ENCODE measurements at regions not wholly inside any gene's neighbourhood (a gene's known extent, or its start where the extent isn't known, plus 50 kb on each side); places are given as distances from the start of the nearest gene placed in this dataset.

GRCh38 chr20:61041481-61041880 is 210.6 kb upstream of the CDH4 start:
- H3K4me1 ChIP-seq (ENCODE audit: control insufficient read depth, insufficient read depth, low read length) = peaks cover 3% of the 10 kb centered on the region
- H3K27me3 ChIP-seq (ENCODE audit: control insufficient read depth, insufficient read depth, low read length) = peaks cover 39% of the 10 kb centered on the region
- H3K9me3 ChIP-seq (replicated peaks; ENCODE audit: low read length) = no peaks in the 10 kb centered on the region
- no peak overlapping the region for H3K9ac ChIP-seq (ENCODE audit: low read depth, low read length)
- no peak overlapping the region for H3K4me2 ChIP-seq (ENCODE audit: low read length)
- no peaks in the 10 kb centered on the region for H3K36me3 ChIP-seq (ENCODE audit: insufficient read depth, low read length)
- no peak overlapping the region for H3K4me3 ChIP-seq (ENCODE audit: low read length)

- H3K4me2 ChIP-seq (ENCODE audit: low read length) = no peak overlapping the region
- H3K4me3 ChIP-seq (ENCODE audit: low read length) = no peak overlapping the region
- no peak overlapping the region for H3K9ac ChIP-seq (ENCODE audit: low read depth, low read length)
- no peaks in the 10 kb centered on the region for H3K9me3 ChIP-seq (replicated peaks; ENCODE audit: low read length)
- H3K27me3 ChIP-seq (ENCODE audit: control insufficient read depth, insufficient read depth, low read length) = peaks cover 36% of the 10 kb centered on the region
- H3K4me1 ChIP-seq (ENCODE audit: control insufficient read depth, insufficient read depth, low read length) = peaks cover 3% of the 10 kb centered on the region
- H3K36me3 ChIP-seq (ENCODE audit: insufficient read depth, low read length) = no peaks in the 10 kb centered on the region
These were observed 209.3 kb upstream of the CDH4 start for GRCh38 chr20:61042506-61043385.

- no peak overlapping the region for H3K4me3 ChIP-seq (ENCODE audit: low read length)
- H3K27me3 ChIP-seq (ENCODE audit: control insufficient read depth, insufficient read depth, low read length) = peaks cover 31% of the 10 kb centered on the region
- H3K4me2 ChIP-seq (ENCODE audit: low read length) = no peak overlapping the region
- H3K36me3 ChIP-seq (ENCODE audit: insufficient read depth, low read length) = no peaks in the 10 kb centered on the region
- H3K9me3 ChIP-seq (replicated peaks; ENCODE audit: low read length) = no peaks in the 10 kb centered on the region
- H3K9ac ChIP-seq (ENCODE audit: low read depth, low read length) = no peak overlapping the region
- H3K4me1 ChIP-seq (ENCODE audit: control insufficient read depth, insufficient read depth, low read length) = peaks cover 3% of the 10 kb centered on the region
These were observed 208.4 kb upstream of the CDH4 start for GRCh38 chr20:61043681-61044080.

- no peak overlapping the region for H3K9ac ChIP-seq (ENCODE audit: low read depth, low read length)
- H3K4me2 ChIP-seq (ENCODE audit: low read length) = no peak overlapping the region
- H3K9me3 ChIP-seq (replicated peaks; ENCODE audit: low read length) = no peaks in the 10 kb centered on the region
- H3K4me1 ChIP-seq (ENCODE audit: control insufficient read depth, insufficient read depth, low read length) = peaks cover 3% of the 10 kb centered on the region
- H3K27me3 ChIP-seq (ENCODE audit: control insufficient read depth, insufficient read depth, low read length) = peaks cover 35% of the 10 kb centered on the region
- H3K36me3 ChIP-seq (ENCODE audit: insufficient read depth, low read length) = no peaks in the 10 kb centered on the region
- H3K4me3 ChIP-seq (ENCODE audit: low read length) = no peak overlapping the region
These were observed 207.6 kb upstream of the CDH4 start for GRCh38 chr20:61044499-61044898.

GRCh38 chr20:61045091-61045490 is 207.0 kb upstream of the CDH4 start:
- Histone ChIP-seq H3K4me2 (ENCODE audit: low read length) (no peak overlapping the region), H3K4me3 (ENCODE audit: low read length) (no peak overlapping the region), H3K27me3 (ENCODE audit: control insufficient read depth, insufficient read depth, low read length) (peaks cover 40% of the 10 kb centered on the region), H3K9me3 (replicated peaks; ENCODE audit: low read length) (no peaks in the 10 kb centered on the region), H3K9ac (ENCODE audit: low read depth, low read length) (no peak overlapping the region), H3K4me1 (ENCODE audit: control insufficient read depth, insufficient read depth, low read length) (peaks cover 3% of the 10 kb centered on the region), H3K36me3 (ENCODE audit: insufficient read depth, low read length) (no peaks in the 10 kb centered on the region)

GRCh38 chr20:61045876-61046585 is 206.0 kb upstream of the CDH4 start:
- H3K4me3 ChIP-seq (ENCODE audit: low read length) = no peak overlapping the region
- no peak overlapping the region for H3K4me2 ChIP-seq (ENCODE audit: low read length)
- H3K4me1 ChIP-seq (ENCODE audit: control insufficient read depth, insufficient read depth, low read length) = peaks cover 3% of the 10 kb centered on the region
- H3K9ac ChIP-seq (ENCODE audit: low read depth, low read length) = no peak overlapping the region
- peaks cover 44% of the 10 kb centered on the region for H3K27me3 ChIP-seq (ENCODE audit: control insufficient read depth, insufficient read depth, low read length)
- no peaks in the 10 kb centered on the region for H3K9me3 ChIP-seq (replicated peaks; ENCODE audit: low read length)
- H3K36me3 ChIP-seq (ENCODE audit: insufficient read depth, low read length) = no peaks in the 10 kb centered on the region

GRCh38 chr20:61046721-61047351 is 205.2 kb upstream of the CDH4 start:
- H3K9ac ChIP-seq (ENCODE audit: low read depth, low read length) = no peak overlapping the region
- no peak overlapping the region for H3K4me2 ChIP-seq (ENCODE audit: low read length)
- H3K27me3 ChIP-seq (ENCODE audit: control insufficient read depth, insufficient read depth, low read length) = peaks cover 43% of the 10 kb centered on the region
- H3K9me3 ChIP-seq (replicated peaks; ENCODE audit: low read length) = no peaks in the 10 kb centered on the region
- H3K4me1 ChIP-seq (ENCODE audit: control insufficient read depth, insufficient read depth, low read length) = peaks cover 3% of the 10 kb centered on the region
- no peaks in the 10 kb centered on the region for H3K36me3 ChIP-seq (ENCODE audit: insufficient read depth, low read length)
- H3K4me3 ChIP-seq (ENCODE audit: low read length) = no peak overlapping the region

- no peaks in the 10 kb centered on the region for H3K9me3 ChIP-seq (replicated peaks; ENCODE audit: low read length)
- no peak overlapping the region for H3K4me3 ChIP-seq (ENCODE audit: low read length)
- no peak overlapping the region for H3K4me2 ChIP-seq (ENCODE audit: low read length)
- H3K9ac ChIP-seq (ENCODE audit: low read depth, low read length) = no peak overlapping the region
- no peaks in the 10 kb centered on the region for H3K36me3 ChIP-seq (ENCODE audit: insufficient read depth, low read length)
- peaks cover 3% of the 10 kb centered on the region for H3K4me1 ChIP-seq (ENCODE audit: control insufficient read depth, insufficient read depth, low read length)
- H3K27me3 ChIP-seq (ENCODE audit: control insufficient read depth, insufficient read depth, low read length) = peaks cover 43% of the 10 kb centered on the region
These were observed 204.5 kb upstream of the CDH4 start for GRCh38 chr20:61047515-61047914.

GRCh38 chr20:61048302-61048701 is 203.8 kb upstream of the CDH4 start:
- Histone ChIP-seq H3K9ac (ENCODE audit: low read depth, low read length) (no peak overlapping the region), H3K4me3 (ENCODE audit: low read length) (no peak overlapping the region), H3K9me3 (replicated peaks; ENCODE audit: low read length) (no peaks in the 10 kb centered on the region), H3K27me3 (ENCODE audit: control insufficient read depth, insufficient read depth, low read length) (peaks cover 44% of the 10 kb centered on the region), H3K4me2 (ENCODE audit: low read length) (no peak overlapping the region), H3K36me3 (ENCODE audit: insufficient read depth, low read length) (no peaks in the 10 kb centered on the region), H3K4me1 (ENCODE audit: control insufficient read depth, insufficient read depth, low read length) (peaks cover under 1% of the 10 kb centered on the region)

- Histone ChIP-seq H3K9ac (ENCODE audit: low read depth, low read length) (no peak overlapping the region), H3K4me3 (ENCODE audit: low read length) (no peak overlapping the region), H3K4me2 (ENCODE audit: low read length) (no peak overlapping the region), H3K9me3 (replicated peaks; ENCODE audit: low read length) (no peaks in the 10 kb centered on the region), H3K36me3 (ENCODE audit: insufficient read depth, low read length) (no peaks in the 10 kb centered on the region), H3K27me3 (ENCODE audit: control insufficient read depth, insufficient read depth, low read length) (peaks cover 58% of the 10 kb centered on the region), H3K4me1 (ENCODE audit: control insufficient read depth, insufficient read depth, low read length) (no peaks in the 10 kb centered on the region)
These were observed 202.4 kb upstream of the CDH4 start for GRCh38 chr20:61049684-61050083.

GRCh38 chr20:61050336-61050890 is 201.6 kb upstream of the CDH4 start:
- Histone ChIP-seq H3K4me3 (ENCODE audit: low read length) (no peak overlapping the region), H3K9ac (ENCODE audit: low read depth, low read length) (no peak overlapping the region), H3K27me3 (ENCODE audit: control insufficient read depth, insufficient read depth, low read length) (peaks cover 64% of the 10 kb centered on the region), H3K4me1 (ENCODE audit: control insufficient read depth, insufficient read depth, low read length) (no peaks in the 10 kb centered on the region), H3K4me2 (ENCODE audit: low read length) (no peak overlapping the region), H3K36me3 (ENCODE audit: insufficient read depth, low read length) (no peaks in the 10 kb centered on the region), H3K9me3 (replicated peaks; ENCODE audit: low read length) (no peaks in the 10 kb centered on the region)
